A549 (cell line): ENCODE measurements at regions not wholly inside any gene's neighbourhood (a gene's known extent, or its start where the extent isn't known, plus 50 kb on each side); places are given as distances from the start of the nearest gene placed in this dataset.

Experiments
- CEBPB ChIP-seq, 2 experiments: fragments of >200 bp in 1 of 2; sonication (Bioruptor Twin) in 1 of 2; formaldehyde crosslinking in 1 of 2; IDR thresholded peaks; 2 replicates each; pipeline ENCODE4 v1.6.1; 2012 to 2016
- CTCF ChIP-seq: fragments of >200 bp; sonication (Bioruptor Twin); formaldehyde crosslinking; IDR thresholded peaks from 3 replicates; pipeline ENCODE4 v1.5.1; 2016
- EP300 ChIP-seq, 2 experiments: fragments of >200 bp; sonication (Bioruptor Twin); formaldehyde crosslinking; IDR thresholded peaks; 2 replicates in 1 of 2; 3 replicates in 1 of 2; pipeline ENCODE4 v1.6.1; 2016 to 2017
- JUN ChIP-seq, 2 experiments: fragments of >200 bp; sonication (Bioruptor Twin); formaldehyde crosslinking; IDR thresholded peaks; 2 replicates in 1 of 2; 3 replicates in 1 of 2; pipeline ENCODE4 v1.6.1; 2016 to 2017
- JUNB ChIP-seq: fragments of >200 bp; sonication (Bioruptor Twin); formaldehyde crosslinking; IDR thresholded peaks from 2 replicates; pipeline ENCODE4 v1.6.1; 2016
- NR3C1 ChIP-seq: fragments of >200 bp; sonication (Bioruptor Twin); formaldehyde crosslinking; IDR thresholded peaks from 3 replicates; pipeline ENCODE4 v1.6.1; 2017
- POLR2A ChIP-seq: IDR thresholded peaks from 2 replicates; pipeline ENCODE4 v1.6.1; 2012; ENCODE audit warnings: mild to moderate bottlenecking, low read length
- RARB ChIP-seq: fragments of 250-450 bp; sonication (Bioruptor Pico); IDR thresholded peaks from 2 replicates; pipeline ENCODE4 v1.8.0; 2021; ENCODE audit warnings: mild to moderate bottlenecking, moderate library complexity
- RFX5 ChIP-seq: fragments of 450-650 bp; IDR thresholded peaks from 2 replicates; pipeline ENCODE4 v1.7.1; 2014; ENCODE audit warnings: antibody characterized with exemption, mild to moderate bottlenecking, moderate library complexity
- USF2 ChIP-seq: fragments of 450-650 bp; IDR thresholded peaks from 2 replicates; pipeline ENCODE4 v1.6.1; 2014; ENCODE audit warnings: antibody characterized with exemption

- TF ChIP-seq CTCF (no peak), JUN (IDR thresholded peaks at IDR 0.05) (no peak), USF2 (no peak), CEBPB (IDR thresholded peaks at IDR 0.05) (no peak), POLR2A (no peak), EP300 (IDR thresholded peaks at IDR 0.05) (no peak), JUNB (no peak), RARB (CRISPR knock-in tag) (no peak), NR3C1 (no peak), RFX5 (no peak)
Measured at GRCh38 chr9:106758911-106759310, 104.1 kb upstream of the ZNF462 start.
